A549 (cell line): ENCODE measurements at regions not wholly inside any gene's neighbourhood (a gene's known extent, or its start where the extent isn't known, plus 50 kb on each side); places are given as distances from the start of the nearest gene placed in this dataset.

Source experiments
- ATAC-seq, 2 experiments: fragments of 200-7000 bp in 1 of 2; fragments of >200 bp in 1 of 2; cut with Nextera tagmentation in 1 of 2; cut with Tn5 transposase in 1 of 2; 3 replicates each; pipeline versions ENCODE4 v1.8.0 to v1.9.1; 2018 to 2020; ENCODE audit warnings: mild to moderate bottlenecking in 1 of 2, moderate library complexity in 1 of 2
- CTCF ChIA-PET: fragments of 300-600 bp; sonication (Branson Sonifier 250); formaldehyde crosslinking; extraction: SDS; loops from one replicate; lab custom pipeline; 2021; ENCODE audit warnings: antibody characterized with exemption, inconsistent platforms; lab: Yijun Ruan, JAX
- POLR2A ChIA-PET: fragments of 350-600 bp; formaldehyde crosslinking; extraction: SDS; loops from one replicate; lab custom pipeline; 2021; ENCODE audit warnings: antibody characterized with exemption, inconsistent platforms; lab: Yijun Ruan, JAX
- DNase-seq, 2 experiments: peaks; one replicate each; pipeline versions ENCODE4 v3.0.0 to v3.0.0-alpha.2; 2011 to 2016; ENCODE audit warnings: low read depth in 1 of 2, low spot score in 1 of 2
- FAIRE-seq: peaks from 2 replicates; lab custom pipeline; 2011; peaks lifted over from hg19 to GRCh38; lab: Jason Lieb, UNC
- H3K27ac ChIP-seq, 2 experiments: fragments of >200 bp; sonication (Bioruptor Twin); formaldehyde crosslinking; 3 replicates each; pipeline ENCODE4 v1.5.1; 2016 to 2017
- H3K4me1 ChIP-seq: fragments of >200 bp; sonication (Bioruptor Twin); formaldehyde crosslinking; 3 replicates; pipeline ENCODE4 v1.6.1; 2016
- H3K4me2 ChIP-seq: fragments of >200 bp; sonication (Bioruptor Twin); formaldehyde crosslinking; 3 replicates; pipeline ENCODE4 v1.6.1; 2016
- H3K4me3 ChIP-seq: fragments of >200 bp; sonication (Bioruptor Twin); formaldehyde crosslinking; 3 replicates; pipeline ENCODE4 v1.5.1; 2016
- H3K9me3 ChIP-seq: fragments of >200 bp; sonication (Bioruptor Twin); formaldehyde crosslinking; 3 replicates; pipeline ENCODE4 v1.6.1; 2016
- BHLHE40 ChIP-seq: IDR thresholded peaks from 2 replicates; pipeline ENCODE4 v1.6.1; 2012; ENCODE audit warnings: low read depth, low read length, inconsistent platforms
- CHD4 ChIP-seq: fragments of 200-600 bp; sonication (generic); IDR thresholded peaks from 2 replicates; pipeline ENCODE4 v1.6.1; 2016; ENCODE audit warnings: antibody characterized with exemption, mild to moderate bottlenecking, borderline replicate concordance
- EHF ChIP-seq: fragments of 250-450 bp; sonication (Bioruptor Pico); IDR thresholded peaks from 2 replicates; pipeline ENCODE4 v1.5.0; 2020; ENCODE audit warnings: mild to moderate bottlenecking
- EHMT2 ChIP-seq: fragments of 200-600 bp; sonication (generic); IDR thresholded peaks from 2 replicates; pipeline ENCODE4 v1.6.1; 2016; ENCODE audit warnings: antibody characterized with exemption, low read depth, mild to moderate bottlenecking, moderate library complexity
- ELK1 ChIP-seq: fragments of 150-350 bp; IDR thresholded peaks from 2 replicates; pipeline ENCODE4 v1.6.1; 2014; ENCODE audit warnings: low read depth, mild to moderate bottlenecking, low read length
- FOSL2 ChIP-seq, 2 experiments: fragments of 450-650 bp in 1 of 2; fragments of >200 bp in 1 of 2; sonication (Bioruptor Twin) in 1 of 2; formaldehyde crosslinking; IDR thresholded peaks; 2 replicates each; pipeline versions ENCODE4 v1.5.0 to v1.6.1; 2016 to 2020; ENCODE audit warnings: mild to moderate bottlenecking in 1 of 2, moderate library complexity in 1 of 2
- HEYL ChIP-seq: fragments of 250-450 bp; sonication (Bioruptor Pico); IDR thresholded peaks from 2 replicates; pipeline ENCODE4 v1.8.0; 2021; ENCODE audit warnings: mild to moderate bottlenecking, moderate library complexity
- HMGXB4 ChIP-seq: fragments of 250-450 bp; sonication (Bioruptor Pico); IDR thresholded peaks from 2 replicates; pipeline ENCODE4 v1.5.0; 2021; ENCODE audit warnings: mild to moderate bottlenecking, moderate library complexity, borderline replicate concordance
- HOXA7 ChIP-seq: fragments of 250-450 bp; sonication (Bioruptor Pico); IDR thresholded peaks from 2 replicates; pipeline ENCODE4 v1.5.0; 2020; ENCODE audit warnings: mild to moderate bottlenecking, moderate library complexity
- HOXB13 ChIP-seq: fragments of 250-450 bp; sonication (Bioruptor Pico); IDR thresholded peaks from 2 replicates; pipeline ENCODE4 v1.5.0; 2020; ENCODE audit warnings: low read depth, mild to moderate bottlenecking, moderate library complexity
- JUNB ChIP-seq: fragments of >200 bp; sonication (Bioruptor Twin); formaldehyde crosslinking; IDR thresholded peaks from 2 replicates; pipeline ENCODE4 v1.6.1; 2016
- KDM1A ChIP-seq: fragments of 200-600 bp; sonication (generic); IDR thresholded peaks from 2 replicates; pipeline ENCODE4 v1.6.1; 2016; ENCODE audit warnings: low read depth, mild to moderate bottlenecking
- MAX ChIP-seq: IDR thresholded peaks from 2 replicates; pipeline ENCODE4 v1.6.1; 2012
- MAZ ChIP-seq: fragments of 150-350 bp; IDR thresholded peaks from 2 replicates; pipeline ENCODE4 v1.6.1; 2014; ENCODE audit warnings: antibody characterized with exemption, low read depth, low read length, borderline replicate concordance
- NR3C1 ChIP-seq: fragments of >200 bp; sonication (Bioruptor Twin); formaldehyde crosslinking; IDR thresholded peaks from 3 replicates; pipeline ENCODE4 v1.6.1; 2017
- PHF8 ChIP-seq: fragments of 200-600 bp; sonication (generic); IDR thresholded peaks from 2 replicates; pipeline ENCODE4 v1.6.1; 2016; ENCODE audit warnings: low read depth, mild to moderate bottlenecking, antibody characterized with exemption, moderate library complexity, borderline replicate concordance
- RAD21 ChIP-seq, 2 experiments: fragments of >200 bp in 1 of 2; sonication (Bioruptor Twin) in 1 of 2; formaldehyde crosslinking in 1 of 2; IDR thresholded peaks in 1 of 2; conservative IDR thresholded peaks in 1 of 2; 2 replicates in 1 of 2; 3 replicates in 1 of 2; pipeline ENCODE4 v1.6.1; 2012 to 2018; ENCODE audit warnings: inconsistent platforms in 1 of 2
- RFX5 ChIP-seq: fragments of 450-650 bp; IDR thresholded peaks from 2 replicates; pipeline ENCODE4 v1.7.1; 2014; ENCODE audit warnings: antibody characterized with exemption, mild to moderate bottlenecking, moderate library complexity
- ZC3H11A ChIP-seq: fragments of 450-650 bp; IDR thresholded peaks from 2 replicates; pipeline ENCODE4 v1.6.1; 2014; ENCODE audit warnings: antibody characterized with exemption, mild to moderate bottlenecking
- WGBS: methylation state at CpG from one replicate; pipeline ENCODE4 v1.1.6; 2017; ENCODE audit errors: missing lambda C conversion rate; 5-methylcytosine and 5-hydroxymethylcytosine counted together
- TF ChIP-seq, protein P1 (sequence below): fragments of 250-450 bp; sonication (Bioruptor Pico); IDR thresholded peaks from 2 replicates; pipeline ENCODE4 v1.5.0; 2020; ENCODE audit warnings: low read depth, mild to moderate bottlenecking, moderate library complexity

- Histone ChIP-seq H3K4me3 (no peak overlapping the region), H3K27ac (no peak overlapping the region), H3K9me3 (no peaks in the 10 kb centered on the region), H3K4me1 (no peaks in the 10 kb centered on the region; the same call in 2 of the 3 replicates), H3K4me2 (no peak overlapping the region)
- TF ChIP-seq MAZ (no peak), HOXB13 (CRISPR knock-in tag) (no peak), HEYL (CRISPR knock-in tag) (no peak), ZC3H11A (no peak), ELK1 (no peak), JUNB (no peak), EHMT2 (no peak), KDM1A (no peak)
- no peak for FAIRE-seq
- DNase-seq = no peak
- ChIA-PET CTCF (interaction anchor here (0.6 to 8.5 kb wide), 16 partner anchors 10 to 332 kb away, joined by 3 to 52 read pairs (median 4); partner anchors contain the start of genes LMAN1 and RAX), POLR2A (interaction anchor here (0.6 kb wide), 1 partner anchor 300 kb away, joined by 3 read pairs; no protein-coding TSS in a partner anchor)
- 83% methylated on average over 3 of the region's 3 CpGs for WGBS
- ATAC-seq = no peak
Measured at GRCh38 chr18:59085126-59085794, 54.4 kb upstream of the SEC11C start.

- WGBS = 8% methylated on average over 1 of the region's 1 CpG
- no peak for FAIRE-seq
- TF ChIP-seq ELK1 (no peak), PHF8 (no peak), MAZ (no peak), EHMT2 (no peak), BHLHE40 (no peak), NR3C1 (no peak), RAD21 (conservative IDR thresholded peaks at IDR 0.05 in 1 of 2, IDR thresholded peaks at IDR 0.05 in 1 of 2) (no peak), ZC3H11A (no peak), CHD4 (no peak), EHF (CRISPR knock-in tag) (no peak)
- TF ChIP-seq, protein P1, sequence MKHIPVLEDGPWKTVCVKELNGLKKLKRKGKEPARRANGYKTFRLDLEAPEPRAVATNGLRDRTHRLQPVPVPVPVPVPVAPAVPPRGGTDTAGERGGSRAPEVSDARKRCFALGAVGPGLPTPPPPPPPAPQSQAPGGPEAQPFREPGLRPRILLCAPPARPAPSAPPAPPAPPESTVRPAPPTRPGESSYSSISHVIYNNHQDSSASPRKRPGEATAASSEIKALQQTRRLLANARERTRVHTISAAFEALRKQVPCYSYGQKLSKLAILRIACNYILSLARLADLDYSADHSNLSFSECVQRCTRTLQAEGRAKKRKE (CRISPR knock-in tag) = no peak
- no peak overlapping the region for H3K4me3 ChIP-seq
- ATAC-seq = no peak
- CTCF ChIA-PET = interaction anchor here (1.0 to 8.5 kb wide), 7 partner anchors 13 to 322 kb away, joined by 3 to 52 read pairs (median 5); no protein-coding TSS in a partner anchor
- no peak for DNase-seq
- no peaks in the 10 kb centered on the region; the same call in 2 of the 3 replicates for H3K4me1 ChIP-seq
- H3K27ac ChIP-seq = no peak overlapping the region
- POLR2A ChIA-PET = no interaction called here
- H3K9me3 ChIP-seq = no peaks in the 10 kb centered on the region
- no peak overlapping the region for H3K4me2 ChIP-seq
Measured at GRCh38 chr18:59085797-59086196, 53.9 kb upstream of the SEC11C start.

DNA sequence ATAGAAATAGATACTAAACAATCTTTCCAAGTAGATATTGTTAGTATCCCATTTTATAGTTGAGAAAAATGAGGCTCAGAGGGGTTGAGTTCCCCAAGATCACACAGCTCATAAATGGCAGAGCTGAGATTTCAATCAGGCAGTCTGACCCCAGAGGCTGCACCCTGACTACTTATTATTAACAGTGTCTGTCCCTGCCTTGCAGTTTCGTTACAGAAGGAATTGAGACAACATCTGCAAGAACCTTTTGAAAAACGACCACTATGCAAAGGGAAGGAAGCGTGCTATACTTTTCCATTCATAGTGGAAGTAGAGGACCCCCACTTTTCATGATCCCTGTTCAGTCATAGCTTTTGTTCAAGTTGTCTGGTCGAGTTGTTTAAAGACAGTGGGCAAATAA lies 53.2 kb upstream of the SEC11C start:
- Histone ChIP-seq H3K4me1 (no peaks in the 10 kb centered on the region; the same call in 2 of the 3 replicates), H3K4me3 (no peak overlapping the region), H3K27ac (no peak overlapping the region), H3K9me3 (no peaks in the 10 kb centered on the region), H3K4me2 (no peak overlapping the region)
- FAIRE-seq (no peak), ATAC-seq (no peak), DNase-seq (no peak)
- ChIA-PET CTCF (interaction anchor here (1.5 to 8.5 kb wide), 5 partner anchors 11 to 317 kb away, joined by 3 to 52 read pairs (median 11); no protein-coding TSS in a partner anchor), POLR2A (no interaction called here)
- WGBS = 44% methylated on average over 4 of the region's 4 CpGs
- TF ChIP-seq RAD21 (conservative IDR thresholded peaks at IDR 0.05 in 1 of 2, IDR thresholded peaks at IDR 0.05 in 1 of 2) (no peak), FOSL2 (IDR thresholded peaks at IDR 0.05) (no peak), FOSL2 (CRISPR knock-in tag; IDR thresholded peaks at IDR 0.05) (no peak), RFX5 (no peak), HMGXB4 (CRISPR knock-in tag) (no peak), MAX (no peak), HOXA7 (CRISPR knock-in tag) (no peak), HOXB13 (CRISPR knock-in tag) (no peak)
